ENCODE measurements at regions not wholly inside any gene's neighbourhood (a gene's known extent, or its start where the extent isn't known, plus 50 kb on each side); places are given as distances from the start of the nearest gene placed in this dataset.

DNA sequence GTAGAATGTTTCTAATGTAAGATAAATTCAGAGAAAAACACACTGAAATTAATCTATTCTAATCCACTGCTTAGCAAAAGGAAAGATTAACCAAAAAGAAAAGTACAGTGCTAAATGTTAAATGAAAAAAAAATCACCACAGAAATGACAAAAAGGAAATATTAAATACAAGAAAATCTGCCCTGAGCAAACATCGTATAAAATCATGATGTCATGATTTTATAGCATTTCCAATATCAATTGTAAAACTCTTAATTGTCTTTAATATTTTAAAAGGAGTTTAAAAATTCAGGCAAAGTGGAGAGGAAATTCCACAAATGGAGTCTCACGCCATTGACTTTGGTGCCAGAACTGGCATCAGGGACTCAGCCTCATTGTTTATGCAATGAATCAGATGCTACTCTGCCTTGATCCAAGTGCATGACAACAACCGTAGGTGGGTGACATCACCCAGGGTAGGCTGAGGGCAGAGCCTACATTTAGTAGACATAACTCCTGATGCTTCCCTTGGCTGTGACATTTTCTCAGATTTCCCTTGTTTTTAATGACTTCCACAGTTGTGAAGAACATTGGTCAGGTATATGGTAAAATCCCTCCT lies 696.8 kb downstream of the SEMA5A start:
- 84 to 93% methylated on average over 3 of the region's 3 CpGs for WGBS, 2 donors (ENCODE audit: low coverage in 1 of 2)
- Histone ChIP-seq H3K27me3 (no peaks in the 10 kb centered on the region), H3K36me3 (no peaks in the 10 kb centered on the region), H3K27ac (no peak overlapping the region), H3K4me1 (no peaks in the 10 kb centered on the region), H3K9me3 (no peaks in the 10 kb centered on the region), H3K4me3 (no peak overlapping the region)
- intact Hi-C loops (cut with DNase I; ENCODE audit: low total_unique reads) (no loop called here), in situ Hi-C loops (cut with MboI; ENCODE audit: low pct_ligation_motif_present in 1 of 4, low pct_unique_long_range_greater_than_20kb in 1 of 4, low sequenced_read_pairs in 3 of 4) (no loop called here)
- no peak for DNase-seq
- TF ChIP-seq CTCF (IDR thresholded peaks at IDR 0.05) (no peak), POLR2A (IDR thresholded peaks at IDR 0.05) (no peak), EP300 (IDR thresholded peaks at IDR 0.05; ENCODE audit: low read depth) (no peak), POLR2AphosphoS5 (IDR thresholded peaks at IDR 0.05) (no peak)

DNA sequence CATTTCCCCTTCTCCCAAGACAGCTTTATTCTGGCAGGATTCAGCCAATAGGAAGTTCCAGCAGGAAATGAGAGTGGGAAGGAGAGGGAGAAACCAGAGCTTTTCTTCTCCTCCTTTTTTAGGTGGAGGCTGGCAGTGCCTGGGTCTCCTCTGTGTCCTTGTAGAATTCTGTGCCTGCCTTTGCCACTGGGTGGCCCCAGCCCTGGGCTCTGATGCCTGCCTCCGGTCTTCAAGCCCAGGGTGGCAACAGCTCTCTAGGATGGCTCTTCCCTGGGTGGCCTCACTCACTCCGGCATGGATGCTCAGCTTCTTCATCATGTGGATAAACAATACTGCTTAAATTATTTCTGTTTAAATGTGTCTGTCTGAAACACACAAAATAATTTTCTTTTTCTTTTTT lies 694.8 kb downstream of the SEMA5A start:
- TF ChIP-seq POLR2AphosphoS5 (IDR thresholded peaks at IDR 0.05) (no peak), POLR2A (IDR thresholded peaks at IDR 0.05) (no peak), CTCF (IDR thresholded peaks at IDR 0.05) (no peak), EP300 (IDR thresholded peaks at IDR 0.05; ENCODE audit: low read depth) (no peak)
- Histone ChIP-seq H3K4me1 (no peaks in the 10 kb centered on the region), H3K27ac (no peak overlapping the region), H3K27me3 (no peaks in the 10 kb centered on the region), H3K36me3 (no peaks in the 10 kb centered on the region), H3K4me3 (no peak overlapping the region), H3K9me3 (no peaks in the 10 kb centered on the region)
- intact Hi-C loops (cut with DNase I; ENCODE audit: low total_unique reads), result no loop called here
- in situ Hi-C loops (cut with MboI; ENCODE audit: low pct_ligation_motif_present in 1 of 4, low pct_unique_long_range_greater_than_20kb in 1 of 4, low sequenced_read_pairs in 3 of 4), result no loop called here
- no peak for DNase-seq
- WGBS, 2 donors (ENCODE audit: low coverage in 1 of 2), result 82% methylated on average over 2 of the region's 2 CpGs; no CpG with 5 or more reads in 1 of the 2 donors

GRCh38 chr5:8857051-8857450 lies 688.8 kb downstream of the SEMA5A start:
- TF ChIP-seq CTCF (IDR thresholded peaks at IDR 0.05) (no peak), EP300 (IDR thresholded peaks at IDR 0.05; ENCODE audit: low read depth) (no peak), POLR2A (IDR thresholded peaks at IDR 0.05) (no peak), POLR2AphosphoS5 (IDR thresholded peaks at IDR 0.05) (no peak)
- Histone ChIP-seq H3K36me3 (no peaks in the 10 kb centered on the region), H3K4me3 (no peak overlapping the region), H3K27me3 (no peaks in the 10 kb centered on the region), H3K27ac (no peak overlapping the region), H3K4me1 (no peaks in the 10 kb centered on the region), H3K9me3 (no peaks in the 10 kb centered on the region)
- intact Hi-C loops (cut with DNase I; ENCODE audit: low total_unique reads) (no loop called here), in situ Hi-C loops (cut with MboI; ENCODE audit: low pct_ligation_motif_present in 1 of 4, low pct_unique_long_range_greater_than_20kb in 1 of 4, low sequenced_read_pairs in 3 of 4) (no loop called here)
- 41 to 50% methylated on average over 2 of the region's 2 CpGs for WGBS, 2 donors (ENCODE audit: low coverage in 1 of 2)
- no peak for DNase-seq

- H3K36me3 ChIP-seq, result no peaks in the 10 kb centered on the region
- in situ Hi-C loops (cut with MboI; ENCODE audit: low pct_ligation_motif_present in 1 of 4, low pct_unique_long_range_greater_than_20kb in 1 of 4, low sequenced_read_pairs in 3 of 4), result no loop called here
- intact Hi-C loops (cut with DNase I; ENCODE audit: low total_unique reads), result no loop called here
- H3K4me3 ChIP-seq, result no peak overlapping the region
- H3K9me3 ChIP-seq, result no peaks in the 10 kb centered on the region
- no peaks in the 10 kb centered on the region for H3K4me1 ChIP-seq
- DNase-seq, result peak; percentile 15
- no peaks in the 10 kb centered on the region for H3K27me3 ChIP-seq
- no peak overlapping the region for H3K27ac ChIP-seq
- no peak for TF ChIP-seq POLR2A (IDR thresholded peaks at IDR 0.05)
- no peak for TF ChIP-seq CTCF (IDR thresholded peaks at IDR 0.05)
- no peak for TF ChIP-seq POLR2AphosphoS5 (IDR thresholded peaks at IDR 0.05)
- no peak for TF ChIP-seq EP300 (IDR thresholded peaks at IDR 0.05; ENCODE audit: low read depth)
- WGBS, 2 donors (ENCODE audit: low coverage in 1 of 2), result 22 to 24% methylated on average over 4 to 5 of the region's 5 CpGs
Observed at GRCh38 chr5:8861764-8862163, 684.1 kb downstream of the SEMA5A start.

All from transverse colon (tissue), 4 donors.